SK-N-MC (cell line): ENCODE measurements at regions not wholly inside any gene's neighbourhood (a gene's known extent, or its start where the extent isn't known, plus 50 kb on each side); places are given as distances from the start of the nearest gene placed in this dataset.

Experiments
- DNase-seq: peaks from one replicate; pipeline ENCODE4 v3.0.0-alpha.2; 2011; ENCODE audit warnings: low read depth, low spot score
- H3K27ac ChIP-seq: fragments of 200-600 bp; sonication (generic); 2 replicates; pipeline ENCODE4 v1.5.1; 2016; ENCODE audit warnings: mixed run types
- H3K36me3 ChIP-seq: fragments of 200-600 bp; sonication (generic); 2 replicates; pipeline ENCODE4 v1.6.1; 2017; ENCODE audit warnings: antibody characterized with exemption, low read length, mixed read lengths; ENCODE audit not compliant: insufficient read depth
- H3K4me3 ChIP-seq: fragments of 200-600 bp; sonication (generic); 2 replicates; pipeline ENCODE4 v1.5.1; 2016
- H3K9ac ChIP-seq: fragments of 200-600 bp; sonication (generic); 2 replicates; pipeline ENCODE4 v1.8.0; 2017; ENCODE audit warnings: mixed run types, mixed read lengths; ENCODE audit not compliant: insufficient read length
- H3K9me3 ChIP-seq: fragments of 200-600 bp; sonication (generic); 2 replicates; pipeline ENCODE4 v1.6.1; 2017; ENCODE audit warnings: low read depth, mild to moderate bottlenecking, antibody characterized with exemption, low read length, moderate library complexity, mixed read lengths
- EZH2 ChIP-seq: fragments of 200-600 bp; sonication (generic); IDR thresholded peaks from one replicate; pipeline ENCODE4 v1.6.1; 2017; ENCODE audit warnings: antibody characterized with exemption
- FOXP2 ChIP-seq: optimal IDR thresholded peaks from 2 replicates; pipeline ENCODE3; 2011; ENCODE audit warnings: mild to moderate bottlenecking, moderate library complexity; ENCODE audit not compliant: insufficient read depth; ENCODE audit errors: extremely low read length, control extremely low read depth
- POLR2AphosphoS5 ChIP-seq: IDR thresholded peaks from 2 replicates; pipeline ENCODE4 v1.6.1; 2012; ENCODE audit warnings: mild to moderate bottlenecking, low read depth, low read length, borderline replicate concordance

DNA sequence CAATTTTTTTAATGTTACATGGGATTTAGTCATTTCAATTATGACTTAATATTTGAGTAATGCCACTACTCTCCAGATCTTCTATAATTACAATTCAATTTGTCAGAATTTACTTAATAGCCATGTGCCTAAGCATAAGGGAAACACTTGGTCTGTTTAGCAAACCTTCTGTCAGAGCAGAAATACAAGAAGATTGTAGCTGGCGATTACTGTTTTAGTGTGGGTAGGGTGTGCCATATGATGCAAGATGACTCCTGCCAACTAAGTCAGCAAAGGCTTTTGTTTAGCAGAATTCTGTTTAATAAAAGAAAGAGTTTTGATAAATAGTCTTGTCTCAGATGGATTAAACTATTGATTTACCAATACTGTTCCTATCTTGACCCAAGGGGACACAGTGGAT lies 455.4 kb downstream of the RNF144B start:
- TF ChIP-seq FOXP2 (no peak), POLR2AphosphoS5 (no peak), EZH2 (no peak)
- no peak overlapping the region for H3K9ac ChIP-seq
- H3K4me3 ChIP-seq, result no peak overlapping the region
- DNase-seq, result no peak
- H3K36me3 ChIP-seq, result no peaks in the 10 kb centered on the region
- no peak overlapping the region for H3K27ac ChIP-seq
- H3K9me3 ChIP-seq, result no peaks in the 10 kb centered on the region

DNA sequence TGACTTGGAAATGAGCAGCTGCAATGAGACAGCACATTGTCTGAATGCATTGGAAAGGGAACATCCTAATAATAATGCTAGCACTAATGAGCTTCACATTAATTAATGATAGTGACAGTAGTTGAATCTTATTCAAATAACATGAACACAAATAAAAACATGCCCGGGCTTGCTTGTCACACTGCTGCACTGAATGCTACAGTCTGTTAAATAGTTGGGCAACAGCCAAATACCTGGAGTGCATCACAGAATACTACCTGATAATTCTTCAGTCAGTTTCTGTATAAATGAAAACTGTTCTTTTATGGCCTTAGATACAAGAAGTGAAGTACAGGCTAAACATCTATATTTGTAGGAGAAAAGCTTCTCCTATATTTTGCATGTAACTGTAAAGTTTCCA lies 458.7 kb downstream of the RNF144B start:
- H3K4me3 ChIP-seq, result no peak overlapping the region
- TF ChIP-seq FOXP2, result no peak
- TF ChIP-seq EZH2, result no peak
- no peak for TF ChIP-seq POLR2AphosphoS5
- DNase-seq, result no peak
- H3K36me3 ChIP-seq, result no peaks in the 10 kb centered on the region
- no peaks in the 10 kb centered on the region for H3K9me3 ChIP-seq
- no peak overlapping the region for H3K27ac ChIP-seq
- H3K9ac ChIP-seq, result no peak overlapping the region

DNA sequence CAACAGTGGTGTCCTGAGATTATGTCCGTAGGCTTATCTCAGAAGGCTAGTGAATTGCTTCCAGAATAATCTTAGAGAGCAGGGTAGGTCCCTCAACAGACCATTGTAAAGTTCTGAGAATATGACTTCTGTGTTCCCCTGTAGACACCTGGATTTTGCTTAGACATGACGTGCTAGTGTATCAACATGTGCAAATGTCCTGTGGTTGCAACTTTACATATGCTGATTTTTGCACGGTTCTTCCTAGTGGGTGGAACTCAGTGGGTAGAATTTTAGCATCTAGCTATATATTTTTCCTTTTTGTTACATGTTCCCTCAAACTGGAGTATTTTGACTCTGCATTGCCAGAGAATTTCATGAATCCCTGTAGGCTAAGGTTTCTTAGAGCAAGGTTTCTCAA lies 459.2 kb downstream of the RNF144B start:
- TF ChIP-seq FOXP2, result no peak
- TF ChIP-seq EZH2, result no peak
- no peak for TF ChIP-seq POLR2AphosphoS5

DNA sequence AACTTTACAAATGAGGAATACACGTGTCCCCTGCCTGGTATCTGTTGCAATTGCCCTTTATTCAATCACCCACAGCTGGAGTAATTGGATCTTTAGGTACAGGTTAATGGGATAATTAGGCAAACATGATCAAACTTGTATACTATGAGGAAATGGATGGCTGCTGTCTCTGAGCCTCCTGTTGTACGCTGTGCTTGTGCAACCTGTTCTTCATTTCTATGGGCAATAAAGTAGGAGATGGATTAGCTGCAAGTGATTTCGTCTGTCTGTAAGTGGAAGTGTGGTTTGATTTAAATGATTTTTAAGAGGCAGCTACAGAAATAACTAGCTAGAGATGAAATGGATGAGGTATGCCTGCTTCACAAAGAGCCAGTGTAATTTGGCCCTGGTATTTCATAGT lies 474.1 kb downstream of the RNF144B start:
- TF ChIP-seq FOXP2 (no peak), EZH2 (no peak), POLR2AphosphoS5 (no peak)
- no peak overlapping the region for H3K27ac ChIP-seq
- no peaks in the 10 kb centered on the region for H3K9me3 ChIP-seq

More for the DNA sequence above, 459.2 kb downstream of the RNF144B start:
- Histone ChIP-seq H3K9me3 (no peaks in the 10 kb centered on the region), H3K9ac (no peak overlapping the region), H3K4me3 (no peak overlapping the region), H3K36me3 (no peaks in the 10 kb centered on the region), H3K27ac (no peak overlapping the region)
- no peak for DNase-seq

DNA sequence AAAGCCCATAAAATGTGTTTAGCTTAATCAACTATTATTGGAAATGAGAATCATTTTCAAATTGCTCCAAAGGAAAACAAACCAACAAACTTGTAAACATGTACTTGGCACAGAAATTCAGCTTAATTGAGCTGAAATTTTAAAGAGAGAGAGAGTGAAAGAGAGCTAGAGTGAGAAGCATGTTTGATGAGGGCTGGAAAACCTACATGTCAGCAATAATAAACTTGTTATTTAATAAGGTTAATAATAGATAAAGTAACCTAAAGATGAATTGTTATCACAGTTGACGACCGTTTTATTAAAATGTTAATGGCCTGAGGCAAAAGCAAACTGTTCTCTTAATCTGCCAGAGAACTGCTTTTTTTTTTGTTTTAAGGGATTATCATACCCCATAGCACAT lies 496.1 kb downstream of the RNF144B start:
- H3K36me3 ChIP-seq, result no peaks in the 10 kb centered on the region
- no peak overlapping the region for H3K4me3 ChIP-seq
- TF ChIP-seq EZH2, result no peak
- TF ChIP-seq FOXP2, result no peak
- no peak for TF ChIP-seq POLR2AphosphoS5
- H3K27ac ChIP-seq, result no peak overlapping the region
- no peaks in the 10 kb centered on the region; the same call in 1 of the 2 replicates for H3K9me3 ChIP-seq
- H3K9ac ChIP-seq, result no peak overlapping the region
- no peak for DNase-seq

More for the DNA sequence above, 474.1 kb downstream of the RNF144B start:
- Histone ChIP-seq H3K9ac (no peak overlapping the region), H3K4me3 (no peak overlapping the region), H3K36me3 (no peaks in the 10 kb centered on the region)
- DNase-seq, result no peak

DNA sequence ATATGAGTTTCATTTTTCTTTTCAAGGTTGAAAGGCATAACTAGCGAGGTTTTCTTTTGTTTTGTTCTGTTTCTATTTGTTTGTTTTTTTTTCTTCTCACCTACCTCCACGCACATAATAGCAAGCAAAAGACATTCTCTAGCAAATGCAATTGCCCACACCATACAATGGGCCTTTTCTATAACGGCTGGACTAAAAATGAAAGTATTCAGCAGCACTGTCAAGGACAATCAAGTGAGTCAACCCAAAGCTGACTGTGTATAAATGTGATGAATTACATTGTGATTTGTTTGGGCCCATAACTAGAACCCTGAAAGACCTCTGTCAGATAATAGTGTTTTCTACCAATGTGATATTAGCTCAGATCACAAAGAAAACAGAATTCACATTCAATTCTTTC lies 496.7 kb downstream of the RNF144B start:
- Histone ChIP-seq H3K9ac (no peak overlapping the region), H3K4me3 (no peak overlapping the region), H3K27ac (no peak overlapping the region), H3K9me3 (no peaks in the 10 kb centered on the region; the same call in 1 of the 2 replicates), H3K36me3 (no peaks in the 10 kb centered on the region)
- DNase-seq, result no peak
- TF ChIP-seq POLR2AphosphoS5 (no peak), FOXP2 (no peak), EZH2 (no peak)

DNA sequence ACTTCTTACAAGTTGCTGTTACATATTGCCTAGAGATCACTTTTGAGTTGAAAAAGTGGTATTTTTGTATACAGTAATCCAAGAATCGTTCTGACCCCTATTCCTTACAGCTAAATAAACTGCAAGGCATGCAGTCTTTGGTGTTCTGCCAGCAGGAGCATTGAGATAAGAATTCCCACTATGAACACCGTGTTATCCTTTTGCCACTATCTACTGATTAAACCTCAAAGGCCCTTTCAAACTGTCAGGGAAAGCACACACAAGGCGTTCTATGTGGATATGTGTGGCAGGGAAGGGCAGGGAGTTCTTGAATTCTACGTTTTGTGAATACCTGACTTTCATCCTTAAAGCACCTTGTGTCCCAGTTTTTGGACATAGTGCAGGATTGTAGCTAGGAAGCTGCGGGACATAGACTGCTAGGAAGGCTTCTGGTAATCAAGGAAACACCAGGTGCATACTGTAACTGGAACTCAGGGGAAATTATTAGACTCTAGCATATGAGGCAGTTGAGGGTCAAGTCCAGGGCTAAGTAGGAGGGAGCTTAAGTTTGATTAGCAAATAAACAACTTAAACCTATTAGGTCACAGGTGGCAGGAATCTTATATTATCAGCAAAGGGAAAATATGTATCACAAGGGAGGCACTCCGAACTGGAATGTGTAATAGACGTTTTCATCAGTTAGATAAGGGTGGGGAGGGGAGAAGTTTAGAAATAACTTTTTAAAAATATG lies 506.6 kb downstream of the RNF144B start:
- H3K36me3 ChIP-seq, result no peaks in the 10 kb centered on the region
- H3K27ac ChIP-seq, result no peak overlapping the region
- no peak overlapping the region for H3K4me3 ChIP-seq
- DNase-seq, result no peak
- TF ChIP-seq EZH2 (no peak), FOXP2 (no peak), POLR2AphosphoS5 (no peak)
- H3K9me3 ChIP-seq, result no peaks in the 10 kb centered on the region
- H3K9ac ChIP-seq, result no peak overlapping the region

DNA sequence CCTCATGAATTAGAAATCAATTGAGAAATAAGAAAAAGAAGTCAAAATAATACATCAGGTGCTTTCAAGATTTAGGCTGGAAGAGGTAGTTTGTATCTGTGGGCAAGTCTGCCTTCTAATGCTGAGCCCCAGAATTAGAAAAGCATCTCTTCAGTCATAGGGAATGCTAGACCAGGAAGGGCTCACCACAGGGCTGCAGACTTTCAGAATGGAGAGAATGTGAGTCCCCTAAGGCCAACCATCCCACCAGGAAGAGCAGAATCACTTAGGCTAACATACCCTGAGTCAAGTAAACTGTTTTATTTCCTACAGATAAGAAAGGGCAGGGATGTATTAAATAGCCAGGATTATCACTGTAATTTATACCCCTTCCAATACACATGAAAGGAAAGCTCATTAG lies 510.2 kb downstream of the RNF144B start:
- H3K36me3 ChIP-seq, result no peaks in the 10 kb centered on the region
- H3K9me3 ChIP-seq, result no peaks in the 10 kb centered on the region
- H3K4me3 ChIP-seq, result no peak overlapping the region
- H3K27ac ChIP-seq, result no peak overlapping the region
- H3K9ac ChIP-seq, result no peak overlapping the region
- no peak for DNase-seq
- TF ChIP-seq FOXP2 (no peak), POLR2AphosphoS5 (no peak)

DNA sequence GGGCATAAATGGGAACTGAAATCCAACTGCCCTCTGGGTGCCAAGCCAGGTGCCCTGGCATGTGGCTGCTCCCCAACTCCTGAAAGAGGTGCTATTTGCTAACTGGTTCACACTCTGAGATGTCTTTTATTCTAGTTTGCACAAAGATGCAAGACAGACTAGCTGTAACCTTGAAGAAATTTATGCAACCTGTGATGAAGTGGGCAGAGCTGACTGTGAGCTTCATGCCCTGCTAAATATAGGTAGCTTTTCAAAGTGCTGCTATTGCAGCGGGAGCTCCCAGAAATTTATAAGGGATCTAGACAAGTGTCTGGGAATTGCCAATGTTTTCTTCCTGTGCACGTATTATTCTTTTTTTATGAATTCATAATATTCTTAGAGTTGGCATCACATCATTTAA lies 517.5 kb downstream of the RNF144B start:
- H3K9me3 ChIP-seq, result no peaks in the 10 kb centered on the region
- no peaks in the 10 kb centered on the region for H3K36me3 ChIP-seq
- no peak for DNase-seq
- TF ChIP-seq POLR2AphosphoS5 (no peak), FOXP2 (no peak), EZH2 (no peak)
- H3K9ac ChIP-seq, result no peak overlapping the region
- no peak overlapping the region for H3K4me3 ChIP-seq
- no peak overlapping the region for H3K27ac ChIP-seq
